Putamen (tissue), 1 donor: ENCODE measurements at regions not wholly inside any gene's neighbourhood (a gene's known extent, or its start where the extent isn't known, plus 50 kb on each side); places are given as distances from the start of the nearest gene placed in this dataset.
"Not testable (repeated sequence)": the region's sequence is repeated elsewhere in the genome, so short reads cannot be mapped to it uniquely, and the experiment has no call there.

Source experiments
- DNase-seq: peaks from one replicate; pipeline ENCODE4 v3.0.0-alpha.2; 2016; ENCODE audit warnings: low spot score

DNA sequence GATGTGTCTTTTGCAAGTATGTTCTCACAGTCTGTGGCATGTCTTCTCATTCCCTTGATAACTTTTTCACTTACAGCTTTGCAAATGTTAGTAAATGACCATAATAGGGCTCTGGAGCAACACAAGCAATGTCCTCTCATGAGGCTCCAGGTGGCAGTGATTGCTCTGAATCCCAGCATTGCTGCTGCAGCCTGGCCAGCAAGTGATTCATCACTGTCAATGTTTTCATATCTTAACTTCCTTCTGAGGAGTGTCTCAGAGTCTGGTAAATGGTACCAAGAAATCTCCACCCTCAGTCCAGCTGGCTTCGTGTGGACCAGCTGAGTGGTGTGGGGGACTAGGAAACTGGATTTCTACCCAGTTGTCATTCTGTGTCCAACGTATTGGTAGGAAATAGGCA, 139.6 kb downstream of the MYLK4 start:
- DNase-seq: no peak

DNA sequence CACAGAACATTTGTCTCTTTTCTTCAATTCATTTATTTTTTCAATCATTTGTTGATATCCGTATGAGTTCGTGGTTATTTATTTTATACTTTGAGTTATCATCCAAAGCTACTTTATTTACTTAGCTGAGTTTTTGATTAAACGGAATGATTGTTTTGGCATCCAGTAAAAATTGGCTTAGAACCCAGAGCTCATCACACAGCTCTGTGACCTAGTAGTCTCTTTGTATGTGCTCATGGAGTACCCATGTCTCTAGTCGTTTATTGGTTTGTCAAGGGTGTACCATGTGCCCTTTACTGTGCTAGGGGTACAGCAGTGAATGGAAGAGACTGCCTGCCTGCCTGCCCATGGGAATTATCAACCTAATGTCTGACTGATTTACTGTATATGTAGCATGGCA, 142.2 kb downstream of the MYLK4 start:
- DNase-seq: no peak

DNA sequence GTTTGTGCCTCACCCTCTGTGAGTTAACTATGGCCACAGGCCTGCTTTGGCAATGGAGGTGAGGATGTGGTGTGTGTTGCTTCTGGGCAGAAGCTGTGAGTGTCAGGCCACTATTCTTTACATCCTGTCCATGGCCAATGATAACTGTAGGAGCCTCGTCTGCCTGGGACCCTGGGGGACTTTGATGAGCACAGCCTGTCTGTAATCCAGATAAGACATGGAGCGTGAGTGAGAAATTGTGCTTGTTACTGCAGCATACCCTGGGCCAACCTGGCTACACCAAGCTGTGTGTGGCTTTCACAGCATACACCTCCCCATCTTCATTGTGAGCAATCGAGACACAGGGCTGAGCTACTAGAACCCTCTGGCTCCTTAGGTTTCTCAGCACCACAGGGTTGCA, 150.4 kb downstream of the MYLK4 start:
- DNase-seq: no peak

DNA sequence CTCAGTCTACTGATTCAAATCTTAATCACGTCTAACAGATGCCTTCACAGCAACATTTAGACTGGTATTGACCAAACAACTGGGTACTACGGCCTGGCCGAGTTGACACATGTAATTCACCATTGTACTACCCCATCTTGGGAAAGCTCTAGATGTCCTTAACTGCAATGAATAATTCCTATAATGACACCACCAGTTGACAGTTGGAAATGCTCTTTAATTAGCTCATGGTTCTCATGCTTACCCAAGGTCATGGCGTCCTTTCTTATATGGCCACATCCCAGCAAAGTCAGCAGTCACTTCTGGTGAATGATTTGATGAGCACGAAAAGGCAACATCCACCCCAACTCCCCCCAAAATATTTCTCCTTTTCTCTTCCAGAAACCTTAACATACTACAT, 150.9 kb downstream of the MYLK4 start:
- no peak for DNase-seq

DNA sequence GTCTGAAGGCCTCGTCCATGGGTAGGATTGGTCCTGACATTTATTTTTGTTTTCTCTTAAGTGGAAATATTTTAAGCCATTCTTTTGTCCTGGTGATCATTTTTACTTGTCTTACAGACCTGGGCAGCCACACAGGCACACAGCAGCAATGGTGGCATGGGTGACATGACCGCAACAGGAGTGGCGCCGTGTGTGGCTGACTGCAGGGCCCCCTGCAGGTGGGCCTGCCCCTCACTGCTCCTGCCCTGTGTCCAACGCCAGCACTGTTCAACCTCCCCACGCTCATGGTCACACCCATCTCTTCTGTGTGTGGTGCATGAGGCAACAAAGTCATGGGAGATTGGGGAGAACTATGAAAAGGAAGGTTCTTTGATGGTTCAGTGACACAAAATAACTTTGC, 151.9 kb downstream of the MYLK4 start:
- no peak for DNase-seq

DNA sequence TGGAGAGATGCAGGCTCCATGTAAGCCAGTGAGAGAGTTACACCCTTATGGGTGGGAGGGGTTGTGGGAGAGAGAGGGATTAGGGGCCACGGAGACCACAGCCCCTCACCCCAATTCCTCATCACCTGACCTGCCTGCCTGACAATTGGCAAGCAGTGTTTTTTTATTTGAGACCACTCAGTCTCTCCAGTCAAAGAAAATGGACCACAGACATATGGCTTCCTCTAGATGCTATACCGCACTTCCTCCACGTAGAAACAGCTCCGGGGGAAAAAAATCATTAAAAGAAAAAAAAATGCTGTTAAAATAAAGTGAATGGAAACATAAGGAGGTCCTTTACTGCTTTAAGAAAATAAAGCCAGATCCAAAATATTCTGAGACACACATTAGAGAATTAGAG, 152.7 kb downstream of the MYLK4 start:
- DNase-seq: no peak

DNA sequence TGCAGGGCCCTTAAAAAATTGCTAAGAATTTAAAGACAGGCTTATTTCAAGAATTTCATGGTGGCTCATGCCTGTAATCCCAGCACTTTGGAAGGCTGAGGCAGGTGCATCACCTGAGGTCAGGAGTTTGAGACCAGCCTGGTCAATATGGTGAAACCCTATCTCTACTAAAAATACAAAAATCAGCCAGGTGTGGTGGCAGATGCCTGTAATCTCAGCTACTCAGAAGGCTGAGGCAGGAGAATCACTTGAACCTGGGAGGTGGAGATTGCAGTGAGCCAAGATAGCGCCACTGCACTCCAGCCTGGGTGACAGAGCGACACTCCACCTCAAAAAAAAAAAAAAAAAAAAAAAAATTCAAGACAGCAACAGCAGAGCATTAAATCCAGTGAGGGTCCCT, 153.3 kb downstream of the MYLK4 start:
- DNase-seq: not testable (repeated sequence)

DNA sequence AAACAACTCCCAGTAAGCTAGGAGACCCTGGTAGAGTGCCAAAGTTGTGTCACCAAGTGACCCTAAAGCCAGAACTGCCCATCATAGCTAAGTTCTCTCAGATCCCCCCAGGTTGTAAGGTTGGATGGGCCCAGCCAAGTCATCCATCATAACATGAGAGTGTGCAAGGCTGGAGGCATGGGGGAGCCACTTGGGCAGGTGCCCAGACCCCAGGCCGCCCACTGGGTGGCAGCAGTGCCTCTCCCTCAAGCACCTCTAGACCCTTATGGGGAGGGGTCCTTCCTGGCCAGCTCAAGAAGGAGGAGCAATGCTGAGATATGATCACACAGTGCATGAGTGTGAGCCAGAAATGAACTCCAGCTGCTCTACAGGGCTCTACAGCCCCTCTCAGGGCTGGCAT, 154.5 kb downstream of the MYLK4 start:
- no peak for DNase-seq

DNA sequence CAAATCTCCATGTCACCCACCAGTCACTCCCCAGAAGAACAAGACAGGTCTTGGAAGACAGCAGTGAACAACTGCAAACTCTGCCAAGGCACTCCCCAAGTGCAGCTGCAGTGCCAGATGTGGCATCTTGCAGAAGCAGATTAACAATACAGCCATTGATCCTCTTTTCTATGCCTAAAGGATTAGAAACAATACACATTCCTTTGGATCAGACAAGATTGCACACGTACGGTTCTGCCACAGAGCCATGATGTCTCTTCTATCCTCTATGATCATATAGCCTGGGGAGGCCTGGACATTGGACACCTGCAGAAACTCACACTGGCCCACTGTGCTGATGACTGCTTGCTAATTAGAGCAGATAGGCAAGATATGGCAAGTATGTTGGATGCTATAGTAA, 155.9 kb downstream of the MYLK4 start:
- no peak for DNase-seq

DNA sequence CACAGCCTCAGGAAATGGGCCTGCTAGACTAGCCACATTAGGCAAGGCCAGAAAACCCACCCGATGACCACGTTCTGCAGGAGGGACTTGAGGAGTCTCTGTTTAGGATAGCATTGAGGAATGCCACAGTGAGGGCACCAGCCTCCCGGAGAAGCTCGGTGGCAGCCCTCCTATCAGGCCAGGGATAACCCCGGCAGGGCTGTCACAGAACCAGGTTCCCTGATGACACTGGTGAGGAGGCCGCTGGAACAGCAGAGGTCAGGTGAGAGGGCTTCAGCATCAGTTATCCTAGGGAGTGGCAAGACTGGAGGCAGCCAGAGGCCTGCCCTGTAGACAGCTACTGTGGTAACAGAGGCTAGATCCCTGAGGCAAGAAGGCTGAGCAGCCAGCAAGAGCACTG, 157.6 kb downstream of the MYLK4 start:
- no peak for DNase-seq

DNA sequence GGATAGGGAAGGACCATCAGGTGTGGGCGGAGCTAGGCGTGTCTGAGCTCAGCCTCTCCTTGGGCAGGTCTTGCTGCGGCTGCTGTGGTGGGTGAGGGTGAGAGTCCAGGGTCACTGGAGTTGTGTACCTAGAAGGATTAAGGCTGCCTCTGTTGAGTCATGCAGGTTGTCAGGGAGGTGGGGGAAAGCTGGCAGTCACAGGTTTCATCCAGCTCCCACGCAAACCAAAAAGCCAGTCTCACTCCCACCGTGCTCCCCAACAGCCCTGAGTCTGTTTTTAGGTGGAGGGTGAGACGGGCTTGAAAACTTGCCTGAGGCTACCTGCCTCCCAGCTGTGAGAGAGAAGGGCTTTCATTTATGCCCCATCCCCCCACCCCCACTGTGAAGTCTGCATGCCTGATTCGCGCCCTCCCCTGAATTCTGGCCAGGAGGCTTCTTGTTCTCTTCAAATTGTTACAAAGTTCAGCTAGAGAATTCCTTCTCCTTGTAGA, 161.5 kb downstream of the MYLK4 start:
- DNase-seq: no peak

DNA sequence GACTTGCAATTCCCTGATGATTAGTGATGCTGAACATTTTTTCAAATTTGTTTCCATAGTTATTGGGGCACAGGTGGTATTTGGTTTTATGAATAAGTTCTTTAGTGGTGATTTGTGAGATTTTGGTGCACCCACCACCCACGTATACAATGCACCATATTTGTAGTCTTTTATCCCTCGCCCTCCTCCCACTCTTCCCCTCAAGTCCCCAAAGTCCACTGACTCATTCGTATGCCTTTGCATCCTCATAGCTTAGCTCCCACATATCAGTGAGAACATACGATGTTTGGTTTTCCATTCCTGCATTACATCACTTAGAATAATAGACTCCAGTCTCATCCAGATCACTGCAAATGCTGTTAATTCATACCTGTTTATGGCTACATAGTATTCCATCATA, 167.3 kb downstream of the MYLK4 start:
- no peak for DNase-seq

DNA sequence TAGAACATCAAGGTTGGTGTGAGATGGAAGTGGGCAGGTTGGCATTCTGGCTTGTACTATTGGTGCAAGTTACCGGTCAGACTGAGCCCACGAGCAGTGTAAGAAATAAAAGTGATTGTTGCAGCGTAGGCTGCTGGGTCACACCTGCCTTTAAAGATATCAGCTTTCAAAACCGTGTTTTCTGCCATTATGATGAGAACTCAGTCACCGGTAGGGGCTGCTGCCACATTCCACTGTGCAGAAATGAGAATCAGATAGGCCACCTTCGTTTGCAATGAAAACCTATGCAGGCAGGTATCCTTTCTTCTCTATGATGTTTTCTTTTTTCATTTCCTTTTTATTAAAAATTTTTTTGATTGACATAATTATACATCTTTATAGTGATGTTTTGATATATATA, 168.5 kb downstream of the MYLK4 start:
- no peak for DNase-seq

DNA sequence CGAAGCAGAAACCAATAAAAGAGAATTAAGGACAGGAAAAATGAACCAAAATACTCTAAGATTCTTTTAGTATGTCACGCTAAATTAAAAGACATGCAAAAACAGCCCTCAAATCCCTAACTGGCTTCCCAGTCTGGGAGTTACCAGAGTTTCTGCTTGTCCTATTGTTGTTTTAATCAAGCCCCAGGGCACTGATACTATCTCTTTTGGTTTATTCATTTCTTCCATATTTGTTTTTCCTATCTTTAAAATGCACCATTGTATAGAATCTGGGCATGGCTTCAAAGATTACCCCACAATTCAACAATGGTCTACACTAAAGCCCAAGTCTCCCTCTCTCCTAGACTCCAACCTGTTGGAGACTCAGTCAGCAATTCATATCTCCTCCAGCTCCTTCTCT, 169.1 kb downstream of the MYLK4 start:
- no peak for DNase-seq

DNA sequence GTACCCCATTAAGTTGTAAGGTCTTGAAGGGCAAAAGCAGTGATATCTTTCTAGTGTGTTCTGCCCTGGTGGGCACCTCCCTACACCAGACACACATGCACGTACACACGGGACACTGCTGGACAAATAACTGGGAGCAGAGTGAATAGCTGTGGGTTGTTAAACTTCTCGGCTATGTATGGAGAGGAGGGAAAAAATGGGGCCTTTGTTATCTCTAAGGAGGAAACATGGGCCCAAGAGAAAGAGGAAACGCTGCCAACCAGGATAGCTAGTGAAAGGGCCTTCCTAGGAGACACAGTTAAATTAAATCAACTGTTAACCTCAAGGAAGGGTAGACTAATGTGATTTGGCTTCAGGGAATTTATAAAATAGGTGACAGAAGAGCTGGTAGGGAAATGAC, 169.7 kb downstream of the MYLK4 start:
- no peak for DNase-seq

DNA sequence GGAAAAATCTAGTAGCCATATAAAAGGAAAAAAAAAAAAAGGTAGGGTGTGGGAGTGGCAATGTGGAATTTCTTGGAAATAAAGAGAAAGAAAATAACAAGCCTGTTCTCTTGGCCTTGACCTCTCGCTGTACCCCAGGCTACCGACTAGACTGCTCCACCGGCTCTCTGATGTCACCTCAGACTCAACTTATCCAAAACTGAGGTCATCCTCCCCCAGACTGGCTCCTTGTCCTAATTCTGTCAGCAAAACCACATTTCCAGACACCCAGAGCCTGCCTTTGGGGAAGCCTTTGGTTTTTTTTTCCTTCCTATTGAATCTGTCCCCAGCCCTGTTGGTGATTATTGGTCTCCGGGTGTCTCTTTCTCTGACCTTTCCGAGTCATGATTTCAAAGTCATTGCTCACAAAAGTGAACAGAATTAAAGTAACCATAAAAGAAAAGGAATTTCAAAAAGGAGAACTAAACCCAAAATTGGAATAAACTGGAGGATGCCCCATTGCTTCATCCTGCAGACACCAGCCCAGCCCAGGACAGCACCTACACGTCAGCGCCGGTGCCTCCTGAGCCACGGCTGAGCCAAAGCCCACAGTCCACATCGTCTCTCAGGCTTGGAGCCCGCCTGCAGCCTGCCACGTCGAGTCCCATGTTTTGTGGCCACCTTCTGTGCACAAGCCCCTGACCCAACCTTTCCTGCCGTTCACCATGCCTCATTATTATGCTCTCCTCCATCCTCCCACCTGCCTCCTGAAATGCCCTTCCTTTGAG, 170.7 kb downstream of the MYLK4 start:
- no peak for DNase-seq

DNA sequence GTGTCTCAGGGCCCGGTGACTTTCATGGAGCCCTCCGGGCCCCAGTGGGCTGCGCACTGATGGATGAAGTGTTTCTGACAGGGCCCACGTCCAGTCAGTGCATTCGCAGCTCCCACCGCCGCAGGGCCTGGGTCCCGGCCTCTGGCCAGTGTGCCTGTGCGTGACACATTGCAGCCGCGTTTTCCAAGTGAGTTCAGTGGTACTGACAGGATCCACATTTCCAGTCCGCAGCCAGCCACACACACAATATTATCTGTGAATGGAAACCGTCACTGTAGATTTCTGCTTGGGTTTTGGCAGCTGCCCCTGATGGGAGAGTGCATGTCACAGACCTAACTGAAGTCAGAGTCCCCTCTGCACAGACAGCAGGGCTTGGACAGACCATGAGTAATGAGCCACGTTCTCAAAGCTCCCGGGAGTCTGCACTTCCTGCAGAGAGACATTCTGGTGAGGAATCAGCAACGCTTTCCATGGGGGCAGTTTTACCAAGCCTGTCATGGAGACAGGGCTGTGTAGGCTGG, 171.4 kb downstream of the MYLK4 start:
- DNase-seq: no peak

DNA sequence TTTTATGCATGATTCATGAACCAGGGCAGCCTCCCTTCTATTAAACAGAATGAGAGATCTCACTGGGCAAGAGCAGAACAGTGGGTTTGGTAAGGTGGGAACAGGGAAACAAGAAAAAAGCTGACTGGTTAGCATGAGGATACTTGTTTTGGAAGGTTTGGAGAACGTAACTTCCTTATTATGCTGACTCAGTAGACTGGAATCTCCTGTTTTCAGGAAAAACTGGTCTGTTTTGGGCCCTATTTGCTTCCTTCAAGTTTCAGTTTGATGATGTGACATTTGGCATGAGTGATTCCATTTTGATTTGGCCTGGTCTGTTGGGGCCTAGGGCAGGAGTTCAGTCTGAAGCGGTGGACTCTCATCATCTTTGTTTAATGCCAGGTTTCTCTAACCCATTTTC, 172.0 kb downstream of the MYLK4 start:
- DNase-seq: no peak

DNA sequence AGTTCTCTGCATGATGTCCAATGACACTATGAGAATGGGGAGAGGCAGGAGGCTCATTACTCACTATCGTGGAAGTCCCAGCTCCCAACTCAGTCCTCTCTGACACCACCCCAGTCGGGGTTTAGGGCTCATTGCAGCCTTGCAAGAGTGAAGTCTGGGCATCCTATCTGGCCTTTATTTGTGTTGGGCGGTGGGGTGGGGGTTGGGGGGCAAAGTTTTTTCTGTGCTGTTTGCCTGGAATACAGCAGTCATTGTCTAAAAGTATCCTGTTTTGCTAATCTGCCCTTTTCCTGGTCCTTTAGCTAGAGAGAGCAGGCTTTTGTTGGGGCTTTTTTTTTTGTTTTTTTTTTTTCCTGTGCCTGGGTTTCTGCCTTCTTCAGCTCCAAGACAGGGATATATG, 174.2 kb downstream of the MYLK4 start:
- DNase-seq: no peak

DNA sequence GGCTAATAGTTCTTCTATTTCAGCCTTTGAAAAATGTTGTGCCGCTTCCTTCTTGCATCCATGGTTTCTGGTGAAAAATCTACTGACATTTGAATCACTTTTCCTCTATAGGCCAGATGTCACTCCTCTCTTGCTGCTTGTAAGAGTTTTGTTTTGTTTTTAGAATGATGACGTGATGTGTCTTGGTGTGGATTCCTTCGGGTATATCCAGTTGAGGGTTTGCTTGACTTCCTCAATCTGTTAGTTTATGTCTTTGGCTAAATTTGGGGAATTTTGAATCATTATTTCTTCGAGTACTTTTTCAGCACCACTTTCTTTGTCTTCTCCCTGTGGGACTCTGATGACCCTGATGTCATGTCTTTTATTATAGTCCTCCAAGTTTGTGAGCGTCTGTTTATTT, 175.5 kb downstream of the MYLK4 start:
- no peak for DNase-seq

DNA sequence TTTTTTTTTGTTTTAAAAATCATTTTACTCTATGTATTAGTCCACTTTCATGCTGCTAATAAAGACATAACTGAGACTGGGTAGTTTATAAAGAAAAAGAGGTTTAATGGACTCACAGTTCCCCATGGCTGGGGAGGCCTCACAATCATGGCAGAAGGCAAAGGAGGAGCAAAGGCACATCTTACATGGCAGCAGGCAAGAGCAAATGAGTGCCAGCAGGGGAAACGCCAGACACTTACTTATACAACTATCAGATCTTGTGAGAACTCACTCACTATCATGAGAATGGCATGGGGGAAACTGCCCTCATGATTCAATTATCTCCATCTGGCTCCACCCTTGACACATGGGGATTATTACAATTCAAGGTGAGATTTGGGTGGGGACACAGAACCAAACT, 181.3 kb downstream of the MYLK4 start:
- DNase-seq: not testable (repeated sequence)

DNA sequence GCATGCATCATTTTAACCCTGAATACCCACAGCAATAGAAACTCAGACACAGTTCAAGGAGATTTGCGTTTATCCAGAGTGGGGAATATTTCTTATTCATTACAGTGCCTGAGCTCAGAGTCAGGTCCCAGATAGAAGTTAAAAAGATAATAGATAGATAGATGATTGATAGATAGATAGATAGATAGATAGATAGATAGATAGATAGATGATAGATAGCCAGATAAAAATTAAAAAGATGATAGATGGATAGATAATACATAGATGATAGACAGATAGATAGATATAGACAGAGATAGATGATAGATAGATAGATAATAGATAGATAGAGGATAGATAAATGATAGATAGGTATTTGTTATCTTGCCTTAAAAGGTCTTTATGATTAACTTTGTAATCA, 184.7 kb downstream of the MYLK4 start:
- no peak for DNase-seq

DNA sequence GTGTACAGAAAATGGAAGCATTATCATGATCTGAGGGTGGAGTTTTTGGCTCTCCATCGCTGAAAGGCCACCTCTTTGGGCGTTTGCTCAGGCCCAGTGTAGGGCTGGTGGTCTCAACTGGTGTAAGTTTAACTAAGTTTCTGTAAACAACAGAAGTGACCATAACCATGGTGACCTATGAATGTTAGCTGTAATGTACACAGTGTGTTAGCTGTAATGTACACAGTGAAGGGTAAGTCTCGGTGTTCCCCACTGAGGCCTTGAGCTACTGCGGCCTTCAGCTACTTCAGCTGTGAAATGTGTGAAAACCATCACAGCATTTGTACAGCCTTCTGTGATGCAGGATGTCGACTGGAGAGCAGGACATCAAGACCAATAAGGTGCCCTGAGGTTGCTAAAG, 185.2 kb downstream of the MYLK4 start:
- no peak for DNase-seq

DNA sequence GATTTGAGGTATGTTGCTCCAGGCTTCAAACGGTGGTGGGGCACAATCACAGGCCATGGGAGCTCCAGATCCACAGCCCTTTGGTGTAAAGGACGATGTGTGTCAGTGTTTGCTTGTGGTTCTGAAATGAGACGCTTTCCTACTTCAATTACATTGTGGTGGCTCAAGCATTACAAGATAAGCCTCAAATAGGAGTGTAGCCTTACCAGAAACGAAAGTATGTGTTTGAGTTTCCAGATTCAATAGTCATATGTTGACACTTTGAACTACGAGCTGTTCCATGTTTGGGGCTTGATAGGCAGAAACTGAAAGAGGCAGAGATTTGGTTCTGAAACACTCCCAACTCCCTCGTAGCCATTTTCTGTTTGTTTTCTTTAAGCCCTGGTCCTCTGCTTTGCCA, 187.1 kb downstream of the MYLK4 start:
- DNase-seq: no peak
